ENCODE measurements at regions not wholly inside any gene's neighbourhood (a gene's known extent, or its start where the extent isn't known, plus 50 kb on each side); places are given as distances from the start of the nearest gene placed in this dataset.

DNA sequence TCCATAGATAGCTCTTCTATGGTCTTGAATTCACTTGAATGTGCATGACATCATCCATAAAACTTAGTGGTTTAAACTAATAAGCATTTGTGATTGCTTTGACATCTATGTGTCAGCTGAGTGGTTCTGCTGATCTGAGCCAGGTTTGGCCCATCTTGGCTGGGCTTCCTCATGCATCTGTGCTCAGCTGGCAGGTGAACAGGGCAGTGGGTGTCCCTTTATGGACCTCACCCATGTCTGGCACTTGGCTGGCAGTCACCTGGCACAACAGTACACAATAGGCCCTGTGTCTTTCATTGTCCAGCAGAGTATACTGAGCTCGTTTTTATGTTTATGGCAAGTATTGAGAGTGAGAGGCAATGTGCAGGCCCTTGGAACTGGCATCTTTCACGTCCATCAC is 73.7 kb upstream of the CNTN6 start:
- TF ChIP-seq, protein P1, sequence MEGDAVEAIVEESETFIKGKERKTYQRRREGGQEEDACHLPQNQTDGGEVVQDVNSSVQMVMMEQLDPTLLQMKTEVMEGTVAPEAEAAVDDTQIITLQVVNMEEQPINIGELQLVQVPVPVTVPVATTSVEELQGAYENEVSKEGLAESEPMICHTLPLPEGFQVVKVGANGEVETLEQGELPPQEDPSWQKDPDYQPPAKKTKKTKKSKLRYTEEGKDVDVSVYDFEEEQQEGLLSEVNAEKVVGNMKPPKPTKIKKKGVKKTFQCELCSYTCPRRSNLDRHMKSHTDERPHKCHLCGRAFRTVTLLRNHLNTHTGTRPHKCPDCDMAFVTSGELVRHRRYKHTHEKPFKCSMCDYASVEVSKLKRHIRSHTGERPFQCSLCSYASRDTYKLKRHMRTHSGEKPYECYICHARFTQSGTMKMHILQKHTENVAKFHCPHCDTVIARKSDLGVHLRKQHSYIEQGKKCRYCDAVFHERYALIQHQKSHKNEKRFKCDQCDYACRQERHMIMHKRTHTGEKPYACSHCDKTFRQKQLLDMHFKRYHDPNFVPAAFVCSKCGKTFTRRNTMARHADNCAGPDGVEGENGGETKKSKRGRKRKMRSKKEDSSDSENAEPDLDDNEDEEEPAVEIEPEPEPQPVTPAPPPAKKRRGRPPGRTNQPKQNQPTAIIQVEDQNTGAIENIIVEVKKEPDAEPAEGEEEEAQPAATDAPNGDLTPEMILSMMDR (IDR thresholded peaks at IDR 0.05) = no peak
- TF ChIP-seq POLR2A (IDR thresholded peaks at IDR 0.05) = no peak
